Rectal smooth muscle tissue (tissue), 1 donor: ENCODE measurements at regions not wholly inside any gene's neighbourhood (a gene's known extent, or its start where the extent isn't known, plus 50 kb on each side); places are given as distances from the start of the nearest gene placed in this dataset.

Source experiments
- H3K27ac ChIP-seq: one replicate; pipeline ENCODE4 v1.7.0; 2013; ENCODE audit warnings: low read depth, low read length, inconsistent platforms
- H3K27me3 ChIP-seq: one replicate; pipeline ENCODE4 v1.7.0; 2013; ENCODE audit warnings: low read length; ENCODE audit not compliant: control insufficient read depth, insufficient read depth
- H3K36me3 ChIP-seq: one replicate; pipeline ENCODE4 v1.7.0; 2013; ENCODE audit warnings: low read length; ENCODE audit not compliant: control insufficient read depth, insufficient read depth
- H3K4me1 ChIP-seq: one replicate; pipeline ENCODE4 v1.7.0; 2013; ENCODE audit warnings: low read length; ENCODE audit not compliant: control insufficient read depth, insufficient read depth
- H3K4me3 ChIP-seq: one replicate; pipeline ENCODE4 v1.7.0; 2013; ENCODE audit warnings: low read length
- H3K9ac ChIP-seq: one replicate; pipeline ENCODE4 v1.7.0; 2013; ENCODE audit warnings: low read length

GRCh38 chr5:62144401-62145022 lies 161.5 kb upstream of the KIF2A start:
- no peak overlapping the region for H3K27ac ChIP-seq
- no peaks in the 10 kb centered on the region for H3K27me3 ChIP-seq
- H3K4me3 ChIP-seq: no peak overlapping the region
- H3K9ac ChIP-seq: no peak overlapping the region
- H3K4me1 ChIP-seq: no peaks in the 10 kb centered on the region
- no peaks in the 10 kb centered on the region for H3K36me3 ChIP-seq

GRCh38 chr5:62149879-62150278 lies 156.1 kb upstream of the KIF2A start:
- Histone ChIP-seq H3K9ac (no peak overlapping the region), H3K36me3 (no peaks in the 10 kb centered on the region), H3K4me1 (no peaks in the 10 kb centered on the region), H3K4me3 (no peak overlapping the region), H3K27me3 (no peaks in the 10 kb centered on the region), H3K27ac (no peak overlapping the region)

- Histone ChIP-seq H3K9ac (no peak overlapping the region), H3K36me3 (no peaks in the 10 kb centered on the region), H3K27ac (no peak overlapping the region), H3K4me1 (no peaks in the 10 kb centered on the region), H3K27me3 (no peaks in the 10 kb centered on the region), H3K4me3 (no peak overlapping the region)
Measured at GRCh38 chr5:62152394-62153087, 153.5 kb upstream of the KIF2A start.

GRCh38 chr5:62154758-62155157 lies 151.2 kb upstream of the KIF2A start:
- Histone ChIP-seq H3K27me3 (no peaks in the 10 kb centered on the region), H3K36me3 (no peaks in the 10 kb centered on the region), H3K27ac (no peak overlapping the region), H3K4me1 (no peaks in the 10 kb centered on the region), H3K9ac (no peak overlapping the region), H3K4me3 (no peak overlapping the region)

DNA sequence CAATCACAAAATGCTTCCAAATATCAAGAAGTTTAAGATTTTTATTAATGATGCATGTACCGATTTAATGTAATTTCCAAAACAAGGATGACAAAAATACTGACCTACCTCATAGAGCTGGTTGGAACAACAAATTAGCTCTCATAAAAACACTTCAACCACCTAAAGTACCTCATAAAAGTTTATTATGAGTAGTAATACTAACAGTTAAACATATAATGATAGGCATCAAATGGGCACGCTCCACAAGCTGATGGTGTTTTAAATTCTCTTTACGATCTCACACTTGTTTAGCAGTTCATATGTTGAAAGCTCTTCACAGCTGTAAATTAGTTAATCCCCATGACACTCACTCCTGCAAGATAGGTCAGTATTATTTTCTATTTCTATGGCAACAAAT lies 150.0 kb upstream of the KIF2A start:
- Histone ChIP-seq H3K4me1 (no peaks in the 10 kb centered on the region), H3K4me3 (no peak overlapping the region), H3K27ac (no peak overlapping the region), H3K36me3 (no peaks in the 10 kb centered on the region), H3K9ac (no peak overlapping the region), H3K27me3 (no peaks in the 10 kb centered on the region)

GRCh38 chr5:62167561-62168057 lies 138.4 kb upstream of the KIF2A start:
- no peak overlapping the region for H3K4me3 ChIP-seq
- no peak overlapping the region for H3K27ac ChIP-seq
- H3K9ac ChIP-seq: no peak overlapping the region
- H3K36me3 ChIP-seq: no peaks in the 10 kb centered on the region
- no peaks in the 10 kb centered on the region for H3K27me3 ChIP-seq
- H3K4me1 ChIP-seq: no peaks in the 10 kb centered on the region

DNA sequence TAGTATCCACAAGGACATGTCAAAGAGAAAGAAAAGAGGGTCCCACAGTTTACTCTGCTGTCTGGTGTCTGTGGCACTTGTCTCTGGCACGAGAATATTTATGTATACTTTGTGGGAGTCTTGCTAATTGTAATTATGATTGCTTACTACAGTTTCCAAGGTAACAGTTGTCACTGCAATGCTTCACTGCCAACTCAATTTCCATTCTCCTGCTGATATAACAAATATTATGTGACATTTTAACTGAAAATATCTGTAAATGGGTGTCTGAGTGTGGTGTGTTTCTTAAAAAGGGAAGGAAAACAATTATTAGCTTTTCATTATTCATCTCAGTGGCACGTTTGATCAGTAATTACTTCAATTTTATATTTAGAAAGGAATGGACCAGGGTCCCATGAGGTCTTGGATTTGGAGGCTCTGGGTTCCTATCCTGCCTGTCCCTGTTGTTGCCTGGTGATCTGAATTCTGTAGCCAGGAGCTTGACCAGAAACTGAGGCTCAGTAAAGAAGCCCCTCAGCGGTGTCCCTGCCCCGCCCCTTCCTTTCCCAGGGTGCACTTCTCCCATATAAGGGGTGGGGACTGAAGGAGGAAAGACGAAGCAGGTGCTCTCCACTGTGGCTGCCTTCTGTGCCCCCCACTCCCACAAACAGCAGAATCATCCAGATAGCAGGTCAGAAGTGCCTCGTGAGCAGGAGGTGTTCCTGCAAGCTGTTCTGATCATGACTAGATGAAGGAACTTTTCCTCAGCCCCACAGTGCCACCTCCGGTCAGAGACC lies 137.3 kb upstream of the KIF2A start:
- H3K4me1 ChIP-seq: no peaks in the 10 kb centered on the region
- no peaks in the 10 kb centered on the region for H3K27me3 ChIP-seq
- H3K27ac ChIP-seq: no peak overlapping the region
- H3K9ac ChIP-seq: no peak overlapping the region
- H3K36me3 ChIP-seq: no peaks in the 10 kb centered on the region
- no peak overlapping the region for H3K4me3 ChIP-seq

GRCh38 chr5:62178258-62178657 lies 127.7 kb upstream of the KIF2A start:
- no peaks in the 10 kb centered on the region for H3K4me1 ChIP-seq
- H3K9ac ChIP-seq: no peak overlapping the region
- H3K27ac ChIP-seq: no peak overlapping the region
- H3K36me3 ChIP-seq: no peaks in the 10 kb centered on the region
- H3K4me3 ChIP-seq: no peak overlapping the region
- no peaks in the 10 kb centered on the region for H3K27me3 ChIP-seq

DNA sequence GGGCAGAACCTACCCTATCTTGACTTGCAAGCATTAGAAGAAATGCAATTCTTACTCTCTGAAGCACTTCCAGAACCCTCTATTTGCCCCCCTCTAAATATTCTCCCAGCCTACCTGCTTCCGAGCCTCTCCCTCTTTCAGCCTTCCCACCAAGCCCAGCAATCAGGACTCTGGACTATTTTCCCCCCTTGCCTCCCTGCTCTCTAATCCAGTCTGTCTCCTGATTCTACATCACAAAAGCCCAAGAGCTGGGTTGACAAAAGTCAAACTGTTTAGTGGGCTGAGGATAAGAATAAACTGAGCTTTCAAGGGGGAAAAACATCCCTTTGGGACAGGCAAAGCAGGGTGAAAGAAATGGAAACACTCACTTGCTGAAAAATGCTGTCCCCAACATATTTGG lies 123.2 kb upstream of the KIF2A start:
- no peak overlapping the region for H3K4me3 ChIP-seq
- H3K9ac ChIP-seq: no peak overlapping the region
- H3K4me1 ChIP-seq: no peaks in the 10 kb centered on the region
- no peak overlapping the region for H3K27ac ChIP-seq
- no peaks in the 10 kb centered on the region for H3K27me3 ChIP-seq
- H3K36me3 ChIP-seq: no peaks in the 10 kb centered on the region

- H3K36me3 ChIP-seq: no peaks in the 10 kb centered on the region
- no peak overlapping the region for H3K9ac ChIP-seq
- no peak overlapping the region for H3K4me3 ChIP-seq
- no peaks in the 10 kb centered on the region for H3K4me1 ChIP-seq
- H3K27me3 ChIP-seq: no peaks in the 10 kb centered on the region
- no peak overlapping the region for H3K27ac ChIP-seq
Measured at GRCh38 chr5:62183727-62184126, 122.3 kb upstream of the KIF2A start.

GRCh38 chr5:62184444-62184843 lies 121.6 kb upstream of the KIF2A start:
- H3K4me1 ChIP-seq: no peaks in the 10 kb centered on the region
- no peak overlapping the region for H3K4me3 ChIP-seq
- no peak overlapping the region for H3K27ac ChIP-seq
- H3K36me3 ChIP-seq: no peaks in the 10 kb centered on the region
- no peak overlapping the region for H3K9ac ChIP-seq
- no peaks in the 10 kb centered on the region for H3K27me3 ChIP-seq

GRCh38 chr5:62190173-62190572 lies 115.8 kb upstream of the KIF2A start:
- no peaks in the 10 kb centered on the region for H3K27me3 ChIP-seq
- H3K4me3 ChIP-seq: no peak overlapping the region
- no peak overlapping the region for H3K27ac ChIP-seq
- H3K4me1 ChIP-seq: no peaks in the 10 kb centered on the region
- H3K36me3 ChIP-seq: no peaks in the 10 kb centered on the region
- H3K9ac ChIP-seq: no peak overlapping the region
